ENCODE measurements at regions not wholly inside any gene's neighbourhood (a gene's known extent, or its start where the extent isn't known, plus 50 kb on each side); places are given as distances from the start of the nearest gene placed in this dataset.

DNA sequence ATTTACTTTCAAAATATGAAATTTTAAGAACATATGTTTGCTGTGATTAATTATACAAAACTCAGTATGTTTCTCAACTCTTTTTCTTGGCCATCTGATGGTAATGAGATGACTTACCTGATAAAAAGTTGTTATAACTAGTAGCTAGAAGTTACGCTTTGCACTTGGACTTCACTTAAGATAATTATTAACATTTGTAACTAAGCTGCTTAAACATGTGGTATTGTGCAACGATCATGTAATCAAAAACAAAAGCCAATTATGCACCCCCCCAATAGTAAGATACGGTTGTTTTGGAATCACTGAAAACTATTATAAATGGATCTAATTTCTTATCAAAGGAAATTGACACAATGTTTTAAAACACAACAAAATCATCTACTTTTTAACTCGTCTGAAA lies 342.9 kb downstream of the CNTN3 start:
- H3K4me3 ChIP-seq (ENCODE audit: low read depth, low read length), result no peak overlapping the region
- ChIA-PET POLR2A (no interaction called here), CTCF (no interaction called here)
- DNase-seq (ENCODE audit: low read depth, low spot score), result no peak
- TF ChIP-seq, protein P1, sequence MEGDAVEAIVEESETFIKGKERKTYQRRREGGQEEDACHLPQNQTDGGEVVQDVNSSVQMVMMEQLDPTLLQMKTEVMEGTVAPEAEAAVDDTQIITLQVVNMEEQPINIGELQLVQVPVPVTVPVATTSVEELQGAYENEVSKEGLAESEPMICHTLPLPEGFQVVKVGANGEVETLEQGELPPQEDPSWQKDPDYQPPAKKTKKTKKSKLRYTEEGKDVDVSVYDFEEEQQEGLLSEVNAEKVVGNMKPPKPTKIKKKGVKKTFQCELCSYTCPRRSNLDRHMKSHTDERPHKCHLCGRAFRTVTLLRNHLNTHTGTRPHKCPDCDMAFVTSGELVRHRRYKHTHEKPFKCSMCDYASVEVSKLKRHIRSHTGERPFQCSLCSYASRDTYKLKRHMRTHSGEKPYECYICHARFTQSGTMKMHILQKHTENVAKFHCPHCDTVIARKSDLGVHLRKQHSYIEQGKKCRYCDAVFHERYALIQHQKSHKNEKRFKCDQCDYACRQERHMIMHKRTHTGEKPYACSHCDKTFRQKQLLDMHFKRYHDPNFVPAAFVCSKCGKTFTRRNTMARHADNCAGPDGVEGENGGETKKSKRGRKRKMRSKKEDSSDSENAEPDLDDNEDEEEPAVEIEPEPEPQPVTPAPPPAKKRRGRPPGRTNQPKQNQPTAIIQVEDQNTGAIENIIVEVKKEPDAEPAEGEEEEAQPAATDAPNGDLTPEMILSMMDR (IDR thresholded peaks at IDR 0.05; ENCODE audit: insufficient read depth, low read length, missing control alignments), result no peak

- POLR2A ChIA-PET, result no interaction called here
- TF ChIP-seq, protein P1 (IDR thresholded peaks at IDR 0.05; ENCODE audit: insufficient read depth, low read length, missing control alignments), result no peak
- CTCF ChIA-PET, result no interaction called here
Measured at GRCh38 chr3:74269689-74270088, 344.8 kb downstream of the CNTN3 start.

GRCh38 chr3:74268753-74269152 lies 345.7 kb downstream of the CNTN3 start:
- ChIA-PET POLR2A (no interaction called here), CTCF (interaction anchor here (1.0 to 1.4 kb wide), 3 partner anchors 9 to 360 kb away, joined by 3 read pairs; no protein-coding TSS in a partner anchor)
- DNase-seq (ENCODE audit: low read depth, low spot score), result no peak

More at GRCh38 chr3:74269689-74270088, 344.8 kb downstream of the CNTN3 start:
- DNase-seq (ENCODE audit: low read depth, low spot score), result no peak
- H3K4me3 ChIP-seq (ENCODE audit: low read depth, low read length), result no peak overlapping the region

GRCh38 chr3:74267588-74268184 lies 346.8 kb downstream of the CNTN3 start:
- no peak for DNase-seq (ENCODE audit: low read depth, low spot score)
- TF ChIP-seq, protein P1 (IDR thresholded peaks at IDR 0.05; ENCODE audit: insufficient read depth, low read length, missing control alignments), result peak; percentile 49
- ChIA-PET POLR2A (no interaction called here), CTCF (interaction anchor here (0.6 to 1.4 kb wide), 7 partner anchors 8 to 361 kb away, joined by 3 to 4 read pairs (median 3); no protein-coding TSS in a partner anchor)
- no peak overlapping the region for H3K4me3 ChIP-seq (ENCODE audit: low read depth, low read length)

More at GRCh38 chr3:74268753-74269152, 345.7 kb downstream of the CNTN3 start:
- H3K4me3 ChIP-seq (ENCODE audit: low read depth, low read length), result no peak overlapping the region
- TF ChIP-seq, protein P1 (IDR thresholded peaks at IDR 0.05; ENCODE audit: insufficient read depth, low read length, missing control alignments), result no peak

GRCh38 chr3:74267131-74267530 lies 347.3 kb downstream of the CNTN3 start:
- H3K4me3 ChIP-seq (ENCODE audit: low read depth, low read length), result no peak overlapping the region
- TF ChIP-seq, protein P1 (IDR thresholded peaks at IDR 0.05; ENCODE audit: insufficient read depth, low read length, missing control alignments), result no peak
- CTCF ChIA-PET, result interaction anchor here (0.7 to 1.4 kb wide), 6 partner anchors 8 to 905 kb away, joined by 3 to 4 read pairs (median 3); no protein-coding TSS in a partner anchor
- DNase-seq (ENCODE audit: low read depth, low spot score), result no peak
- POLR2A ChIA-PET, result no interaction called here

- POLR2A ChIA-PET, result no interaction called here
- no peak for DNase-seq (ENCODE audit: low read depth, low spot score)
- CTCF ChIA-PET, result no interaction called here
- H3K4me3 ChIP-seq (ENCODE audit: low read depth, low read length), result no peak overlapping the region
- TF ChIP-seq, protein P1 (IDR thresholded peaks at IDR 0.05; ENCODE audit: insufficient read depth, low read length, missing control alignments), result no peak
Measured at GRCh38 chr3:74265069-74265468, 349.4 kb downstream of the CNTN3 start.
